NB4 (cell line): ENCODE measurements at regions not wholly inside any gene's neighbourhood (a gene's known extent, or its start where the extent isn't known, plus 50 kb on each side); places are given as distances from the start of the nearest gene placed in this dataset.

Experiments used
- POLR2A ChIP-seq: IDR thresholded peaks from 2 replicates; pipeline ENCODE4 v1.6.1; 2011; ENCODE audit warnings: mild to moderate bottlenecking; ENCODE audit not compliant: insufficient read length; ENCODE audit errors: extremely low read depth
- TF ChIP-seq, protein P1 (sequence below): IDR thresholded peaks from one replicate; pipeline ENCODE4 v1.5.1; 2012; ENCODE audit warnings: low read depth, low read length

DNA sequence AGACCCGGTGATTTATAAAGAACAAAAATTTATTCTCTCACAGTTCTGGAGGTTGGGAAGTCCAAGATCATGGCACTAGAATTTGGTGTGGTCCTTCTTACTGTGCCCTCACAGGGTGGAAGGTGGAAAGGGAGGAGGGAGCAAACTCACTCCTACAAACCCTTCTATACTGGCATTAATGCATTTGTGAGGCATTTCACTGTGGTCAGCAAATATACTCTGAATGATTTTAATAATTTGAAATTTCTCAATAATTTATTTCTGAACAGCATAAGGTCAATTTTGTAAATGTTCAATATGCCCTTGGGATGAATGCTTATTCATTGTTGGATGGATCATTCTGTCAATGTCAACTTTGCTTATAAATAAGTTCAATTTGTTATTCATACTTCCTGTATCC is 120.6 kb downstream of the GATA6 start:
- TF ChIP-seq POLR2A, result no peak
- TF ChIP-seq, protein P1, sequence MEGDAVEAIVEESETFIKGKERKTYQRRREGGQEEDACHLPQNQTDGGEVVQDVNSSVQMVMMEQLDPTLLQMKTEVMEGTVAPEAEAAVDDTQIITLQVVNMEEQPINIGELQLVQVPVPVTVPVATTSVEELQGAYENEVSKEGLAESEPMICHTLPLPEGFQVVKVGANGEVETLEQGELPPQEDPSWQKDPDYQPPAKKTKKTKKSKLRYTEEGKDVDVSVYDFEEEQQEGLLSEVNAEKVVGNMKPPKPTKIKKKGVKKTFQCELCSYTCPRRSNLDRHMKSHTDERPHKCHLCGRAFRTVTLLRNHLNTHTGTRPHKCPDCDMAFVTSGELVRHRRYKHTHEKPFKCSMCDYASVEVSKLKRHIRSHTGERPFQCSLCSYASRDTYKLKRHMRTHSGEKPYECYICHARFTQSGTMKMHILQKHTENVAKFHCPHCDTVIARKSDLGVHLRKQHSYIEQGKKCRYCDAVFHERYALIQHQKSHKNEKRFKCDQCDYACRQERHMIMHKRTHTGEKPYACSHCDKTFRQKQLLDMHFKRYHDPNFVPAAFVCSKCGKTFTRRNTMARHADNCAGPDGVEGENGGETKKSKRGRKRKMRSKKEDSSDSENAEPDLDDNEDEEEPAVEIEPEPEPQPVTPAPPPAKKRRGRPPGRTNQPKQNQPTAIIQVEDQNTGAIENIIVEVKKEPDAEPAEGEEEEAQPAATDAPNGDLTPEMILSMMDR, result no peak
